GM12878 (cell line): ENCODE measurements at regions not wholly inside any gene's neighbourhood (a gene's known extent, or its start where the extent isn't known, plus 50 kb on each side); places are given as distances from the start of the nearest gene placed in this dataset.

Source experiments
- CTCF ChIP-seq, 3 experiments: IDR thresholded peaks in 2 of 3; conservative IDR thresholded peaks in 1 of 3; 2 replicates each; pipeline ENCODE4 v1.5.1; 2011; ENCODE audit warnings: low read depth in 3 of 3, low read length in 3 of 3, mild to moderate bottlenecking in 3 of 3, control low read depth in 2 of 3, moderate library complexity in 2 of 3, inconsistent platforms in 1 of 3, mixed read lengths in 1 of 3; ENCODE audit not compliant: control insufficient read depth in 2 of 3, insufficient read depth in 1 of 3; ENCODE audit errors: extremely low read depth in 1 of 3
- EZH2 ChIP-seq: IDR thresholded peaks from 2 replicates; pipeline ENCODE4 v1.6.1; 2012; ENCODE audit warnings: low read depth, mild to moderate bottlenecking, control low read depth, inconsistent platforms, low read length, borderline replicate concordance; ENCODE audit not compliant: control insufficient read depth

- TF ChIP-seq EZH2 (no peak), CTCF (IDR thresholded peaks at IDR 0.05 in 2 of 3, conservative IDR thresholded peaks at IDR 0.05 in 1 of 3; ENCODE audit: control insufficient read depth in 2 of 3, extremely low read depth in 1 of 3, insufficient read depth in 1 of 3, low read depth in 3 of 3, low read length in 3 of 3) (no peak)
These were observed 790.9 kb downstream of the TFAP2A start for GRCh38 chr6:9623985-9624384.
